Mesenchymal stem cell (in vitro differentiated cells and primary cell): ENCODE measurements at regions not wholly inside any gene's neighbourhood (a gene's known extent, or its start where the extent isn't known, plus 50 kb on each side); places are given as distances from the start of the nearest gene placed in this dataset.

ENCODE experiments used
- DNase-seq: peaks from one replicate; pipeline ENCODE4 v3.0.0-alpha.2; 2013
- H2AFZ ChIP-seq: one replicate; pipeline ENCODE4 v1.6.1; 2013; ENCODE audit warnings: low read depth, mild to moderate bottlenecking, control low read depth, inconsistent platforms, low read length, moderate library complexity
- H2AK5ac ChIP-seq: 2 replicates; pipeline ENCODE4 v1.6.1; 2013; ENCODE audit warnings: low read length, moderate library complexity, mild to moderate bottlenecking, inconsistent platforms; ENCODE audit not compliant: severe bottlenecking
- H2BK120ac ChIP-seq: one replicate; pipeline ENCODE4 v1.6.1; 2013; ENCODE audit warnings: low read depth, mild to moderate bottlenecking, inconsistent platforms, low read length, moderate library complexity
- H2BK12ac ChIP-seq, 2 experiments: one replicate each; pipeline ENCODE4 v1.6.1; 2013; ENCODE audit warnings: inconsistent platforms in 2 of 2, low read length in 2 of 2, mild to moderate bottlenecking in 2 of 2, moderate library complexity in 2 of 2, control low read depth in 1 of 2
- H2BK15ac ChIP-seq: one replicate; pipeline ENCODE4 v1.6.1; 2013; ENCODE audit warnings: mild to moderate bottlenecking, low read depth, inconsistent platforms; ENCODE audit not compliant: poor library complexity, severe bottlenecking
- H2BK5ac ChIP-seq: 2 replicates; pipeline ENCODE4 v1.6.1; 2013; ENCODE audit warnings: low read depth, mild to moderate bottlenecking, low read length, control low read depth, inconsistent platforms; ENCODE audit not compliant: poor library complexity, severe bottlenecking
- H3K14ac ChIP-seq, 2 experiments: one replicate each; pipeline ENCODE4 v1.6.1; 2013; ENCODE audit warnings: inconsistent platforms in 2 of 2, low read length in 2 of 2, control low read depth in 1 of 2, mild to moderate bottlenecking in 1 of 2, moderate library complexity in 1 of 2
- H3K18ac ChIP-seq, 2 experiments: one replicate each; pipeline ENCODE4 v1.6.1; 2013; ENCODE audit warnings: inconsistent platforms in 2 of 2, low read length in 2 of 2, control low read depth in 1 of 2, low read depth in 1 of 2, mild to moderate bottlenecking in 1 of 2
- H3K23ac ChIP-seq, 2 experiments: one replicate each; pipeline ENCODE4 v1.6.1; 2013; ENCODE audit warnings: inconsistent platforms in 2 of 2, low read length in 2 of 2, mild to moderate bottlenecking in 2 of 2, moderate library complexity in 2 of 2, control low read depth in 1 of 2
- H3K27ac ChIP-seq: 2 replicates; pipeline ENCODE4 v1.5.1; 2013; ENCODE audit warnings: mild to moderate bottlenecking, moderate library complexity, low read length, control low read depth, inconsistent platforms; ENCODE audit not compliant: poor library complexity, severe bottlenecking
- H3K27me3 ChIP-seq, 2 experiments: 2 replicates each; pipeline versions ENCODE4 v1.6.1 to v1.7.0; 2013; ENCODE audit warnings: low read length in 2 of 2, mild to moderate bottlenecking in 2 of 2, moderate library complexity in 2 of 2, control low read depth in 1 of 2, inconsistent platforms in 1 of 2; ENCODE audit not compliant: control insufficient read depth in 1 of 2, insufficient read depth in 1 of 2
- H3K36me3 ChIP-seq, 2 experiments: 2 replicates each; pipeline versions ENCODE4 v1.6.1 to v1.7.0; 2013; ENCODE audit warnings: low read length in 2 of 2, control low read depth in 1 of 2, inconsistent platforms in 1 of 2, low read depth in 1 of 2, mild to moderate bottlenecking in 1 of 2; ENCODE audit not compliant: insufficient read depth in 2 of 2, control insufficient read depth in 1 of 2
- H3K4ac ChIP-seq, 2 experiments: one replicate each; pipeline ENCODE4 v1.6.1; 2013; ENCODE audit warnings: inconsistent platforms in 2 of 2, low read length in 2 of 2, mild to moderate bottlenecking in 2 of 2, moderate library complexity in 2 of 2, control low read depth in 1 of 2, low read depth in 1 of 2
- H3K4me1 ChIP-seq: 2 replicates; pipeline ENCODE4 v1.6.1; 2013; ENCODE audit warnings: low read depth, low read length, control low read depth; ENCODE audit not compliant: control insufficient read depth, insufficient read depth
- H3K4me2 ChIP-seq: 2 replicates; pipeline ENCODE4 v1.6.1; 2013; ENCODE audit warnings: low read length, mild to moderate bottlenecking, inconsistent platforms; ENCODE audit not compliant: poor library complexity, severe bottlenecking
- H3K4me3 ChIP-seq, 2 experiments: 2 replicates each; pipeline versions ENCODE4 v1.5.1 to v1.7.0; 2013; ENCODE audit warnings: low read length in 2 of 2, mild to moderate bottlenecking in 2 of 2, control low read depth in 1 of 2, low read depth in 1 of 2; ENCODE audit not compliant: insufficient read depth in 1 of 2
- H3K79me1 ChIP-seq: replicated peaks from 2 replicates; pipeline ENCODE4 v1.6.1; 2013; ENCODE audit warnings: mild to moderate bottlenecking, control low read depth, low read length, inconsistent platforms; ENCODE audit not compliant: poor library complexity, severe bottlenecking
- H3K9ac ChIP-seq: 2 replicates; pipeline ENCODE4 v1.7.0; 2013; ENCODE audit warnings: mild to moderate bottlenecking, low read length, moderate library complexity
- H3K9me3 ChIP-seq: 2 replicates; pipeline ENCODE4 v1.7.0; 2013; ENCODE audit warnings: mild to moderate bottlenecking, low read length; ENCODE audit not compliant: control insufficient read depth
- H4K8ac ChIP-seq: one replicate; pipeline ENCODE4 v1.6.1; 2013; ENCODE audit warnings: inconsistent platforms, mild to moderate bottlenecking, low read length, moderate library complexity
- H4K91ac ChIP-seq: one replicate; pipeline ENCODE4 v1.6.1; 2013; ENCODE audit warnings: mild to moderate bottlenecking, low read length, inconsistent platforms
- WGBS: methylation state at CpG from one replicate; pipeline ENCODE4 v1.1.7; 2013; ENCODE audit warnings: mixed read lengths; 5-methylcytosine and 5-hydroxymethylcytosine counted together

DNA sequence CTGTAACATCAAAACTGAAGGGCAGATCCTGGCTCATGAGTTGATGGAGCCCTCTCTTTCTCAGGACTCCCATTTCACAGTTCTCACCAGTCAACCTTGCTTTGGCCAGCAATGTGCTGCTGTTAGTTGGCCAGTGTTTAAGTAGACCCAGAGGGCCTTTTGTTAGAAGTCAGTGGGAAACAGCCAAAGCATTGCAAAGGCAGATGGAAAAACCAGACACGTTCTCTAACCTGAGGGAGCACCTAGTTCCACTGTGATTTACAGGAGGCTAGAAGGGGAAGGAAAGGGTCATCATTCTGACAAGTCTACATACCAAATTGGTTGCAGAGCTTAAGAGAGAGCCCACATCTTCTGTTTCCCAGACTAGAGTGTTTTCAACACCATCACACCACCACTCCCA is 196.4 kb downstream of the OPA1 start:
- Histone ChIP-seq H3K4me1 (peaks cover 11% of the 10 kb centered on the region), H3K27ac (no peak overlapping the region), H3K4ac (no peak overlapping the region), H2AFZ (no peak overlapping the region), H3K79me1 (no peaks in the 10 kb centered on the region), H3K14ac (no peak overlapping the region), H2AK5ac (no peak overlapping the region), H3K4me3 (no peak overlapping the region), H3K27me3 (peaks cover 62 to 87% of the 10 kb centered on the region in 2 experiments), H4K8ac (no peak overlapping the region), H4K91ac (no peak overlapping the region), H3K18ac (no peak overlapping the region), H3K36me3 (no peaks in the 10 kb centered on the region), H3K9ac (no peak overlapping the region), H2BK12ac (peak overlapping the region in 1 of 2 experiments; percentile 51), H2BK15ac (no peak overlapping the region), H3K4me2 (no peak overlapping the region), H2BK120ac (no peak overlapping the region), H2BK5ac (no peak overlapping the region), H3K23ac (no peak overlapping the region), H3K9me3 (no peaks in the 10 kb centered on the region)
- WGBS = 100% methylated on average over 1 of the region's 1 CpG
- DNase-seq = no peak

DNA sequence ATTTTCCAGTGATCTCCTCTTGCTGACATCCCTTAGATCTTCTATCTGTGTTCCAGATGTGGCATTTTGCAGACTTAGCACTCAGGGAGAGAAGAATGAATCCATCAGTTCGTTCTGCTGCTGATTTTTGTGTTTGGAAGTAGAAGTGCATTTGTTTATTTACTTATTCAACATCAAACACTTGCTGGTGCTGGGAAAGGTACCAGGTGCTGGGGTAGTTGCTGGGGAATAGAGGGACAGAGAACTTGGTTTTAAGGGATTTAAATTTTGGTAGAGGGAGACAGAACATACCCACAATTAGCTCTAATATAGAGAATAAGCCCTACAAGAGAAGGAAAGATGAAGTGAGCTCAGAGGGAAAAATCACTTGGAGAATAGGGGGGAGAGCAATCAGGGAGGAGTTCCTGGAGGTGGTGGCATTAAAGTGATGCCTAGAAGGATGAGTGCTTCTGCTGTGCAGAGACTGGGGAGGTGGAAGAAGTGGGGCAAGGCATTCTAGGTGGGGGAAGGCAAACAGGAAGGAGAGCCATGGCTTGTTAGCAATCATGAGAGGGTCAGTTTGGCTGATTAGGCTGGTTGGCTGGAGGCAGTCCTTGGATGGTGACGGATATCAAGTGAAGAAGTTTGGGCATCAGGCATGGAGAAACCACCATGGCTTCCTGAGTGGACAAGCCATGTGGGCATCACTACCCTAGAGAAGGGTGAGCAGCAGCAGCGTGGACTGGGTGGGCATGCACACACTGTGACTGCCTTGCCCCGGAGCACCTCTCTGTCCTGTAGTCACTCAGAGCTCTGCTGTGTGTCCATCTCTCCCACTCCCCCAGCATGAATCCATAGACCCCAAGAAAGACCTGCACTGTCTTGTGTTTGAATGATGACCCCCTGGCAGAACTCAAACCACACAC is 197.3 kb downstream of the OPA1 start:
- H3K23ac ChIP-seq = no peak overlapping the region
- no peak overlapping the region for H3K4me2 ChIP-seq
- H3K4me1 ChIP-seq = peaks cover 11% of the 10 kb centered on the region
- H3K79me1 ChIP-seq = no peaks in the 10 kb centered on the region
- no peak overlapping the region for H2BK15ac ChIP-seq
- 95% methylated on average over 3 of the region's 4 CpGs for WGBS
- H3K14ac ChIP-seq = peak overlapping the region in 1 of 2 experiments; percentile 4
- H2AFZ ChIP-seq = no peak overlapping the region
- H2BK12ac ChIP-seq = peak overlapping the region in 1 of 2 experiments; percentile 4
- no peak overlapping the region for H2BK5ac ChIP-seq
- H3K4ac ChIP-seq = no peak overlapping the region
- H3K18ac ChIP-seq = no peak overlapping the region
- DNase-seq = no peak
- no peak overlapping the region for H4K8ac ChIP-seq
- H3K4me3 ChIP-seq = no peak overlapping the region
- no peaks in the 10 kb centered on the region for H3K9me3 ChIP-seq
- H2AK5ac ChIP-seq = no peak overlapping the region
- H3K27me3 ChIP-seq = peaks cover 70 to 87% of the 10 kb centered on the region in 2 experiments
- H2BK120ac ChIP-seq = no peak overlapping the region
- no peak overlapping the region for H3K9ac ChIP-seq
- no peaks in the 10 kb centered on the region for H3K36me3 ChIP-seq
- H3K27ac ChIP-seq = no peak overlapping the region
- peak overlapping the region; percentile 6 for H4K91ac ChIP-seq

- Histone ChIP-seq H4K8ac (peak overlapping the region; percentile 21), H4K91ac (no peak overlapping the region), H2BK5ac (no peak overlapping the region), H3K79me1 (no peaks in the 10 kb centered on the region), H3K4me3 (no peak overlapping the region), H3K27ac (no peak overlapping the region), H2AK5ac (no peak overlapping the region), H3K9ac (no peak overlapping the region), H2BK120ac (no peak overlapping the region), H3K36me3 (no peaks in the 10 kb centered on the region), H3K14ac (no peak overlapping the region), H2BK12ac (no peak overlapping the region), H3K9me3 (no peaks in the 10 kb centered on the region), H3K4ac (no peak overlapping the region), H2AFZ (no peak overlapping the region), H3K23ac (no peak overlapping the region), H3K18ac (no peak overlapping the region), H3K4me2 (no peak overlapping the region), H2BK15ac (no peak overlapping the region), H3K4me1 (peaks cover 11% of the 10 kb centered on the region), H3K27me3 (peaks cover 73 to 86% of the 10 kb centered on the region in 2 experiments)
- no peak for DNase-seq
- WGBS = 85% methylated on average over 17 of the region's 17 CpGs
Measured at GRCh38 chr3:193791041-193792032, 198.3 kb downstream of the OPA1 start.

DNA sequence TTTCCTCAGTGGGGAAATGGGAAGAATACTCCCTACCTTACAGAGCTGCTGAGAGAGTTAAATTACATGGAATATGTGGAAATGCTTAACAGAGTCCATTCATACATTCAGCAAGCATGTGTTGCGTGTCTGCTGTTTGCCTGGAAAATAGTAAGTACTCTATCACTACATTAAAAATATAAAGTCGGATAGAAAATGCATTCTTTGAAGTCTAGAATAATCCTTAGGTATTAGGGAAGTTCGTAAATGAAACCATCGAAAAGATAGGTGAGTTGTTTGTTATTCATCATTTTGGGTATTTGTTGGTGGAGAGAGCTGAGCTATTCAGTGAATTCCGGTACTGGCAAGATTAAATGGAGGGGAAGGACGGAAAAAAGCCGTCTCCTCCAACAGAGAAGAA is 200.1 kb downstream of the OPA1 start:
- Histone ChIP-seq H4K8ac (no peak overlapping the region), H3K27ac (no peak overlapping the region), H3K4me1 (peaks cover 6% of the 10 kb centered on the region), H2BK5ac (no peak overlapping the region), H2AK5ac (no peak overlapping the region), H3K4me2 (no peak overlapping the region), H2BK15ac (no peak overlapping the region), H3K18ac (no peak overlapping the region), H2BK120ac (no peak overlapping the region), H3K14ac (no peak overlapping the region), H4K91ac (no peak overlapping the region), H3K36me3 (no peaks in the 10 kb centered on the region), H2AFZ (no peak overlapping the region), H3K23ac (no peak overlapping the region), H3K79me1 (no peaks in the 10 kb centered on the region), H3K4me3 (no peak overlapping the region), H3K27me3 (peaks cover 70 to 89% of the 10 kb centered on the region in 2 experiments), H3K9ac (no peak overlapping the region), H2BK12ac (no peak overlapping the region), H3K4ac (no peak overlapping the region), H3K9me3 (no peaks in the 10 kb centered on the region)
- DNase-seq = no peak
- WGBS = 95% methylated on average over 5 of the region's 7 CpGs
